Psoas muscle (tissue), 7 donors: ENCODE measurements at regions not wholly inside any gene's neighbourhood (a gene's known extent, or its start where the extent isn't known, plus 50 kb on each side); places are given as distances from the start of the nearest gene placed in this dataset.

ENCODE experiments used
- ATAC-seq, 4 donors: fragments of 200-7000 bp; cut with Tn5 transposase; one replicate each; pipeline ENCODE4 v1.9.1; 2020; ENCODE audit warnings: moderate library complexity in 3 of 4, mild to moderate bottlenecking in 2 of 4
- DNase-seq, 2 donors: peaks; one replicate each; pipeline ENCODE4 v3.0.0-alpha.2; 2020
- H3K27ac ChIP-seq: fragments of 200-600 bp; one replicate; pipeline ENCODE4 v1.8.0; 2022
- H3K27me3 ChIP-seq, 3 donors: fragments of 200-600 bp in 1 of 3; one replicate each; pipeline versions ENCODE4 v1.6.1 to v1.8.0; 2013 to 2022; ENCODE audit warnings: low read length in 2 of 3, mild to moderate bottlenecking in 2 of 3, moderate library complexity in 1 of 3; ENCODE audit not compliant: insufficient read depth in 3 of 3
- H3K36me3 ChIP-seq, 2 donors: fragments of 200-600 bp in 1 of 2; one replicate each; pipeline versions ENCODE4 v1.6.1 to v1.8.0; 2013 to 2022; ENCODE audit warnings: low read depth in 1 of 2, mild to moderate bottlenecking in 1 of 2, moderate library complexity in 1 of 2; ENCODE audit not compliant: insufficient read depth in 1 of 2
- H3K4me1 ChIP-seq: fragments of 200-600 bp; one replicate; pipeline ENCODE4 v1.8.0; 2022
- H3K4me3 ChIP-seq: fragments of 200-600 bp; one replicate; pipeline ENCODE4 v1.8.0; 2022; ENCODE audit warnings: mild to moderate bottlenecking
- H3K9me3 ChIP-seq: fragments of 200-600 bp; one replicate; pipeline ENCODE4 v1.8.0; 2022
- CTCF ChIP-seq: fragments of 200-600 bp; IDR thresholded peaks from one replicate; pipeline ENCODE4 v1.8.0; 2022; ENCODE audit warnings: antibody characterized with exemption
- WGBS, 3 donors: extraction: QIAGEN DNeasy Blood & Tissue Kit; methylation state at CpG; one replicate each; pipeline versions ENCODE4 v1.1.6 to v1.1.7; 2013; 5-methylcytosine and 5-hydroxymethylcytosine counted together
- intact Hi-C, 2 donors: fragments of 100-400 bp; cut with DNase I; formaldehyde crosslinking; loops; one replicate each; pipeline versions ENCODE4 v1.11.0 to v1.14.2; 2022
- donor health status: healthy with polysubstance abuse.
- donor health status: DM: no; HTN: no; CAD: no; lungs with moderate emphysema.
- donor health status: Bipolar disorder and iron deficiency.
- donor health status: healthy.
- donor health status: DM: yes; HTN: yes; CAD: no.
- donor health status: DM: no; HTN: no; CAD: no.
- donor health status: DM: yes; HTN: yes; CAD: no.

- no peak overlapping the region for H3K4me3 ChIP-seq
- no peaks in the 10 kb centered on the region for H3K9me3 ChIP-seq
- H3K4me1 ChIP-seq = no peaks in the 10 kb centered on the region
- no peaks in the 10 kb centered on the region for H3K36me3 ChIP-seq
- 74 to 79% (median 78%) methylated on average over 3 of the region's 3 CpGs for WGBS, 3 donors
- DNase-seq = no peak
- H3K27me3 ChIP-seq = peaks cover 0 to 8% (median 0%) of the 10 kb centered on the region in 3 donors
- intact Hi-C loops = loop anchor here (2.0 to 10.0 kb wide), 2 partner anchors 395 to 739 kb away; no protein-coding TSS in a partner anchor
- no peak for TF ChIP-seq CTCF
- no peak overlapping the region for H3K27ac ChIP-seq
- peak in 1 of 4 donors; percentile 18 for ATAC-seq
Observed at GRCh38 chr6:150813993-150814359, 51.5 kb upstream of the MTHFD1L start.
